VCaP (cell line): ENCODE measurements at regions not wholly inside any gene's neighbourhood (a gene's known extent, or its start where the extent isn't known, plus 50 kb on each side); places are given as distances from the start of the nearest gene placed in this dataset.

ENCODE experiments used
- H3K27ac ChIP-seq: fragments of 450-650 bp; 2 replicates; pipeline ENCODE4 v1.5.1; 2017
- TF ChIP-seq, protein P1 (sequence below): fragments of 450-650 bp; conservative IDR thresholded peaks from 2 replicates; pipeline ENCODE4 v1.5.1; 2017; ENCODE audit warnings: mild to moderate bottlenecking, moderate library complexity

DNA sequence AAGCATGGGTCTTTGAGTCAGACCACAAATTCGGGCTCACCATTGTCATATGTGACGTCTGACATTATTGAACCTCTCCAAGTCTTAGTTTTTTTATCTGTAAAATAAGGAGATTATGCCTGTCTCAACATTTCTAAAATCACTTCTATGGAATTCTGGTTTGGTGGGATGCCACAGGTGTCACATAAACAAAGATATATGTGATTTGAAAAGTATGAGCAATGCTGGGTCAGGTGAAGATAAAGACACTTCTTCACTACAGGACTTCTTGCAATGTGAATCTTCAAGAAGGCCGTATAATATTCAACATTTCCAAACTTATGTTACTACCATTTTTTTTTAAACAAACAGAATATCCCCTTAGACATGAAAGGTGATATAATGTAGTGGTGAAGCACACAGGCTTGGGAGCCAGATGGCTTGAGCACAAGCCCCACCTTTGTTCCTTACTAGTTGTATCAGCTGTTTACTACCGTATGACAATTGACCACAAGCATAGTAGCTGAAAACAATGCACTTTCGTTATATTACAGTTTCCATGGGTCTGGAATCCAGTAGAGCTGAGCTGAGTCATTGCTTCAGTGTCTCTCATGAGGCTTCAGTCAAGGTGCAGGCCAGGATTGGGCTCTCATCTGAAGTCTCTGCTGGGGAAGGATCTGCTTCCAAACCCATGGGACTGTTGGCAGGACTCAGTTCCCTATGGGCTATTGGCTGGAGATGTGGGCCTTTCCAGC is 87.7 kb downstream of the UTP18 start:
- H3K27ac ChIP-seq, result no peak overlapping the region
- TF ChIP-seq, protein P1, sequence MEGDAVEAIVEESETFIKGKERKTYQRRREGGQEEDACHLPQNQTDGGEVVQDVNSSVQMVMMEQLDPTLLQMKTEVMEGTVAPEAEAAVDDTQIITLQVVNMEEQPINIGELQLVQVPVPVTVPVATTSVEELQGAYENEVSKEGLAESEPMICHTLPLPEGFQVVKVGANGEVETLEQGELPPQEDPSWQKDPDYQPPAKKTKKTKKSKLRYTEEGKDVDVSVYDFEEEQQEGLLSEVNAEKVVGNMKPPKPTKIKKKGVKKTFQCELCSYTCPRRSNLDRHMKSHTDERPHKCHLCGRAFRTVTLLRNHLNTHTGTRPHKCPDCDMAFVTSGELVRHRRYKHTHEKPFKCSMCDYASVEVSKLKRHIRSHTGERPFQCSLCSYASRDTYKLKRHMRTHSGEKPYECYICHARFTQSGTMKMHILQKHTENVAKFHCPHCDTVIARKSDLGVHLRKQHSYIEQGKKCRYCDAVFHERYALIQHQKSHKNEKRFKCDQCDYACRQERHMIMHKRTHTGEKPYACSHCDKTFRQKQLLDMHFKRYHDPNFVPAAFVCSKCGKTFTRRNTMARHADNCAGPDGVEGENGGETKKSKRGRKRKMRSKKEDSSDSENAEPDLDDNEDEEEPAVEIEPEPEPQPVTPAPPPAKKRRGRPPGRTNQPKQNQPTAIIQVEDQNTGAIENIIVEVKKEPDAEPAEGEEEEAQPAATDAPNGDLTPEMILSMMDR, result no peak

DNA sequence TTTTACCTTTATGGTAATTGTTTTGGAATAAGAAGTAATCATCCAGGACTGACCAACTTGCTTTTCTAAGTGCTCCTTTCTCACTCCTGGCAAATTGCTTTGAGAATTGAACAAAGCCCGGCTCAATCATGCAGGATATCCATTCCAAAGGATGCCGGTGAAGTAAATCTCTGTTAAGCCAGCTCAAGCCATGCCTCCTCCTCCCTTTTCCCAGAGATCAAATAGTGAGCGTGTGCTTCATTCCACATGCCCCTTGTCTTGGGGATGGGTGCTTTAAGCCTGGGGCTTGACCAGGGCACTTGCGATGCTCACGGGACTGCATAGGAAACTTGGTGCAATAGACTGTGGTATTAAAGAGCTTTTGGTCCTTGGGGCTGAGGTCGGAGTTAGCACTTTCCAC is 90.7 kb downstream of the UTP18 start:
- no peak overlapping the region for H3K27ac ChIP-seq
- TF ChIP-seq, protein P1, result no peak

DNA sequence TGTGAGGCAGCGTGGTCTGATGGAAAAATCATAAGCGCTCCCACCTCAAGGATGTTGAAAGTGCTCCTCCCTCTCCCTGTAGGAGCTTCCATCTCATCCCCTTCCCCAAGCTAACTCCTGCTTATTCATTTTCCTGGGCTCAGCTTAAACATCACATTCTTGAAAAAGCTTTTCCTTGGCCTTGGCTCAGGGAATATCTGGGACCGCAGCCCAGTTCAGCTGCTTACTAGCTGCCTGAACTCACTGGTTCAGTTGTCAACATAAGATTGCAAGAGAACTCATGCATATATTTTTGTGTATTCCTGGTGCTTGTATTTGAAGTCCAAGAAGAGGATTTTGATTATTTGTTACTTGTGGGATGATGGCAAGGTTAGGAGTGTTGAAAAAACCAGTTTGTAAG is 91.5 kb downstream of the UTP18 start:
- TF ChIP-seq, protein P1, result no peak
- H3K27ac ChIP-seq, result no peak overlapping the region

DNA sequence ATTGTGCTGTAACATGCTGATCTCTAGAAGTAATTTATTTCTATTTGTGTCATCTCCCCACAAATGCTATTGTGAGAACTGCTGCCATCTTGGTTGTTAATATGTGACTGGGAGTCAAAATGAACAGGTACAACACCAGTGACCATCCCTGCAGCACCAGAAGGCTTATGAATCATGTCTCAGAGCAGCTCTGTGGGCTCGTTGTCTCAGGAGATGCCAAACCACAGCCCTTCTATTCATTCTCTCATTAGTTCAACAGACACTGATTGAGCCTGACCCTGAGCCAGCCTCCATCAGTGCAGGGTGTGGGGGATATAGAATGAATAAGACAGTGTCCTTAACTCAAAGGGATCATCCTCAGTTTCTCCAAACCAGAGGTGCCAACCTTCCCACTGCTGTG is 92.5 kb downstream of the UTP18 start:
- TF ChIP-seq, protein P1, result no peak

DNA sequence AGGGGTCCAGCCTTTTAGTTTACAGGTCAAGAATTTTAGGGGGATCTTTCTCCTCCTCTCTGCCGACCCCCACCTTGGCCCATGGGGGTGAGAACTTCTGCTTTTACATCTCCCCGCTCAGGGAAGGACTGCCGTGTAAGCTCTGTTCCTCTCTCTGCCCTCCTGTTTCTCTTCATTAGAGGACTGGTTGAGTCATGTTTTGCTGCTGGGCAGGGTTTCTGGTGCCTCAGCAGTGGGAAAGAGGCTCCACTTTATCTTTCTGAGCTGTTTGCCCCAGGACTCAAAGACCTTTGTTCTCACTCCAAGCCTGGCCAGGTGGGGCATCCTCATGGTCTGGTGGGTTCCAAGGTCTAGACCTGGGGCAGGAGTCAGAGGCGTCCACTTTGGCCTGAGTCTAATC is 93.0 kb downstream of the UTP18 start:
- TF ChIP-seq, protein P1, result no peak
- H3K27ac ChIP-seq, result no peak overlapping the region

More for the DNA sequence above, 92.5 kb downstream of the UTP18 start:
- no peak overlapping the region for H3K27ac ChIP-seq

DNA sequence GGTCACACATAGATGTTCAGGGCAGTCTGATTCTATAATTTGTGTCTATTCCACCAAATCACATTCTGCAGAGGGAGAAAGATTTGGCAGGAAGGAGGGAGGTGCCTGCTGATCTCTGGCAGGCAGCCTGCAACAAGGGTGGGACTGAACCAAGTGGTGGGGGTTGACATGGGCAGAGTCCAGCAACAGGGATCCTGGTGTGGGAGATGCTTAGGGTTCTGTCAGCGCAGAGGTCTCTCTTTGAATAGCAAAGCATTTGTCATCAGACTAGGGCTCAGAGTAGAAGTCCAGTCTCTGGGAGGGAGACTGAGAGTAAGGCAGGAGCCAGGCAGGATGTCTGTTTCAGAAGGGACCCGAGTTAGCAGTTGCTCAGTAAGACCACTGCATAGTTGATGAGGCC is 94.6 kb downstream of the UTP18 start:
- H3K27ac ChIP-seq, result peak overlapping the region; percentile 41
- TF ChIP-seq, protein P1, result no peak

DNA sequence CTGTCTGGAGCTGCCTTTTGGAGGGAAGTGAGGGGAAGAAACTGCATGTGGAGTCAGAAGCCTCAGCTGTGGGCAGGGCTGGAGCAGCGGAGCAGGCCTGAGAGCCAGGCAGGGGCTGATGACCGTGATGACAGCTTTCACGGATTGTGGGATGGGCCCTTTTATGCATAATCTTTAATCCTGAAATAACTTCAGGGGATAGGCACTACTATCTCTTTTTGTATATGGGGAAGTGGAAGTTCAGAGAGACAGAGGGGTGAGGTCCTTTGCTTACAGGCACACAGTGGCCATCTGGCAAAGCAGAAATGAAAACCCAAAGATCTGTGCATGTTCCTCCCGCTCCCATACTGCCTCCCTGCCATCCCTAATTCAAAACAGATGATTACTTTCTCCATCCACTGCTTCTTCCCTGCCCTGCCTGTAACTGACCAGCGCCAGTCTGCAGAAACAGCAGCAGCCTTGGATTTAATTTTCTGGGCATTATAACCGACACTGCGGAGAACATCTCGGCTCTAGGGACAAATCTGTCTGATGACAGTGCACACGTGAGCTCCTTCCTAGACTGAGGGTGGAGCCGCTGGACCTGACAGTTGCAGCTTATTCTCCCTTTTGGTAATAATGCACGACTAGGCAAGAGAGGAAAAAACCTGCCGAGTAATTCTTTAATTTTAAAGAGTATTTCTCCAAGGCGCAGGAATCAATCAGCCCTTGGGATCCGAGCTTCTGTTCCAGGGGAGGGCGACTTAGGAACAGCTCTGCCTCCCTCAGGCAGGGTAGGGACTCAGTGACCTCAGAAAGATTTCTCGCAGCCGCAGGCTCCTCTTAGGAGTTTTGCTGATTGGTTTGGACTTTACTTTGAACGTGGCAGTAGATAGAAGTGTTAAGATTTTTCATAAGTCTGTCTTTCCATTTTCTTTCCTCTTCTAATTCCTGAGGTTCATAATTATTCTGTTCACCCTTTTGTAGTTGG is 95.4 kb downstream of the UTP18 start:
- TF ChIP-seq, protein P1, result no peak
- no peak overlapping the region for H3K27ac ChIP-seq
